HG02840 (cell line): ENCODE measurements at regions not wholly inside any gene's neighbourhood (a gene's known extent, or its start where the extent isn't known, plus 50 kb on each side); places are given as distances from the start of the nearest gene placed in this dataset.

Source experiments
- ATAC-seq: cut with Tn5 transposase; IDR thresholded peaks from one replicate; pipeline ENCODE4 v1.9.1; 2021; ENCODE audit warnings: mild to moderate bottlenecking, moderate library complexity, moderate number of reproducible peaks; ENCODE audit not compliant: unreplicated experiment, low FRiP score

GRCh38 chr4:38230121-38230801 is 270.1 kb downstream of the PTTG2 start:
- no peak for ATAC-seq

- ATAC-seq = no peak
Measured at GRCh38 chr4:38230821-38231563, 270.8 kb downstream of the PTTG2 start.

- ATAC-seq = no peak
Measured at GRCh38 chr4:38231626-38232025, 271.4 kb downstream of the PTTG2 start.

- ATAC-seq = no peak
Measured at GRCh38 chr4:38232741-38233140, 272.5 kb downstream of the PTTG2 start.

- no peak for ATAC-seq
Measured at GRCh38 chr4:38233727-38234480, 273.7 kb downstream of the PTTG2 start.

GRCh38 chr4:38235354-38235753 is 275.2 kb downstream of the PTTG2 start:
- ATAC-seq = no peak

GRCh38 chr4:38236003-38236402 is 275.8 kb downstream of the PTTG2 start:
- no peak for ATAC-seq

- no peak for ATAC-seq
Measured at GRCh38 chr4:38236503-38236902, 276.3 kb downstream of the PTTG2 start.

- no peak for ATAC-seq
Measured at GRCh38 chr4:38237139-38237538, 276.9 kb downstream of the PTTG2 start.

- no peak for ATAC-seq
Measured at GRCh38 chr4:38241541-38241940, 281.3 kb downstream of the PTTG2 start.

GRCh38 chr4:38242101-38242500 is 281.9 kb downstream of the PTTG2 start:
- no peak for ATAC-seq

GRCh38 chr4:38242822-38243387 is 282.7 kb downstream of the PTTG2 start:
- ATAC-seq = no peak

- ATAC-seq = no peak
Measured at GRCh38 chr4:38243388-38244053, 283.3 kb downstream of the PTTG2 start.

- ATAC-seq = no peak
Measured at GRCh38 chr4:38254825-38255224, 294.6 kb downstream of the PTTG2 start.

GRCh38 chr4:38255572-38255971 is 295.4 kb downstream of the PTTG2 start:
- ATAC-seq = no peak

GRCh38 chr4:38266616-38267015 is 306.4 kb downstream of the PTTG2 start:
- ATAC-seq = no peak

- ATAC-seq = no peak
Measured at GRCh38 chr4:38268108-38268820, 308.1 kb downstream of the PTTG2 start.

GRCh38 chr4:38268837-38269236 is 308.6 kb downstream of the PTTG2 start:
- ATAC-seq = no peak

GRCh38 chr4:38273407-38273806 is 313.2 kb downstream of the PTTG2 start:
- ATAC-seq = no peak
